ENCODE measurements at regions not wholly inside any gene's neighbourhood (a gene's known extent, or its start where the extent isn't known, plus 50 kb on each side); places are given as distances from the start of the nearest gene placed in this dataset.

GRCh38 chr3:40593351-40593750, 68.6 kb downstream of the ZNF621 start:
- TF ChIP-seq POLR2AphosphoS5 (IDR thresholded peaks at IDR 0.05; ENCODE audit: borderline replicate concordance, low read depth, low read length) (no peak), FOXP2 (optimal IDR thresholded peaks at IDR 0.05; ENCODE audit: control extremely low read depth, extremely low read length, insufficient read depth) (no peak), EZH2 (IDR thresholded peaks at IDR 0.05) (no peak)
- Histone ChIP-seq H3K9ac (ENCODE audit: insufficient read length) (no peak overlapping the region), H3K36me3 (ENCODE audit: insufficient read depth, low read length) (no peaks in the 10 kb centered on the region), H3K9me3 (ENCODE audit: low read depth, low read length) (no peaks in the 10 kb centered on the region), H3K4me3 (no peak overlapping the region), H3K27ac (peak overlapping the region; percentile 71; the same call in 1 of the 2 replicates)
- no peak for DNase-seq (ENCODE audit: low read depth, low spot score)

- no peaks in the 10 kb centered on the region for H3K9me3 ChIP-seq (ENCODE audit: low read depth, low read length)
- no peak overlapping the region for H3K27ac ChIP-seq
- DNase-seq (ENCODE audit: low read depth, low spot score): no peak
- TF ChIP-seq POLR2AphosphoS5 (IDR thresholded peaks at IDR 0.05; ENCODE audit: borderline replicate concordance, low read depth, low read length) (no peak), FOXP2 (optimal IDR thresholded peaks at IDR 0.05; ENCODE audit: control extremely low read depth, extremely low read length, insufficient read depth) (no peak), EZH2 (IDR thresholded peaks at IDR 0.05) (no peak)
- H3K36me3 ChIP-seq (ENCODE audit: insufficient read depth, low read length): no peaks in the 10 kb centered on the region
- no peak overlapping the region for H3K9ac ChIP-seq (ENCODE audit: insufficient read length)
- H3K4me3 ChIP-seq: no peak overlapping the region
These were observed 72.7 kb downstream of the ZNF621 start for GRCh38 chr3:40597441-40597840.

DNA sequence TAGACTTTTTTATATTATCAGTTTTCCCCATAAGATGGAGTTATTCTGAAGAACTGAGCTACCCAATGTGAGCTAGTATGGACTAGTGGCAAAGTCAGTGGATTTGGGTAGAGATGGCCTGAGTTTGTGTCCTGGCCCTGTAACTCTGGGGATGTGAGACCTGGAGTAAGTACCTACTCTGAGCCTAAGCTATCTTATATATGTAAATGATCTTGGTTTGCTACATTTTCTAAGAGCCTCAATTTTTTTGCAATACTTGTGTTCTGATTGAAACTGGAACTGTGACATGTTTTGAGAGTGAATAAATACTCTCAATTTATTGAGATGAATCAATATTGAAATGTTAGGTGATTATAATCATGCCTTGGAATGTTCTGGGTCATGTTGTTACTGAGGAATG, 73.6 kb downstream of the ZNF621 start:
- Histone ChIP-seq H3K9ac (ENCODE audit: insufficient read length) (no peak overlapping the region), H3K9me3 (ENCODE audit: low read depth, low read length) (no peaks in the 10 kb centered on the region), H3K36me3 (ENCODE audit: insufficient read depth, low read length) (no peaks in the 10 kb centered on the region), H3K4me3 (no peak overlapping the region), H3K27ac (no peak overlapping the region)
- DNase-seq (ENCODE audit: low read depth, low spot score): no peak
- no peak for TF ChIP-seq POLR2AphosphoS5 (IDR thresholded peaks at IDR 0.05; ENCODE audit: borderline replicate concordance, low read depth, low read length)
- no peak for TF ChIP-seq EZH2 (IDR thresholded peaks at IDR 0.05)

- TF ChIP-seq EZH2 (IDR thresholded peaks at IDR 0.05) (no peak), FOXP2 (optimal IDR thresholded peaks at IDR 0.05; ENCODE audit: control extremely low read depth, extremely low read length, insufficient read depth) (no peak), POLR2AphosphoS5 (IDR thresholded peaks at IDR 0.05; ENCODE audit: borderline replicate concordance, low read depth, low read length) (no peak)
- H3K4me3 ChIP-seq: no peak overlapping the region
- H3K36me3 ChIP-seq (ENCODE audit: insufficient read depth, low read length): no peaks in the 10 kb centered on the region
- H3K27ac ChIP-seq: no peak overlapping the region
- no peak overlapping the region for H3K9ac ChIP-seq (ENCODE audit: insufficient read length)
- H3K9me3 ChIP-seq (ENCODE audit: low read depth, low read length): no peaks in the 10 kb centered on the region
- no peak for DNase-seq (ENCODE audit: low read depth, low spot score)
These were observed 74.2 kb downstream of the ZNF621 start for GRCh38 chr3:40598962-40599361.

DNA sequence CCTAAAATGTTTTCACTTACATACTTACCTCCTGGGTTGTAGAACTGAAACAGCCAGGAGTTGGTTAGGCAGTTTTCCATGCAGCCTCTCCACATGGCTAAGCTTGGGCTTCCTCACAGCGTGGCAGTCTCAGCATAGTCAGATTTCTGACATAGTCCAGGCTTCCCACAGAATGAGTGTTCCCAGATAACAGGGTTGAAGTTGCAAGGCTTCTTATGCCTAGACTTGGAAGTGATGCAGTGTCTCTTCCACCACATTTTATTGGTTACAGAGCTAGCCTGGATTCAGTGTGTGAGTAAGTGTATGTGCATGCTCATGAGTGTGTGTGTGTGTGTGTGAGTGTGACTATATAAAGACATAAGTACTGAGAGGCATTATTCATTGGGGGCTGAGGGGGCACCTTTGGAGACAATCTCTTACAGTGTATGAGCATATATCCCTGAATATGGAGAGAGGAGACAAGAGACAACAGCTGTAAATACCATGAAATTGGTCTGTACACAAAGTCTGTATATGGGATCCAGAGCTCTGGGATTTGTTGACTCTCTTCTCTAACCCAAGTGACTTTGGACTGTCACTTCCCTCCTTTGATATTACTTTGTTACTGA, 78.1 kb downstream of the ZNF621 start:
- Histone ChIP-seq H3K36me3 (ENCODE audit: insufficient read depth, low read length) (no peaks in the 10 kb centered on the region), H3K27ac (no peak overlapping the region)

DNA sequence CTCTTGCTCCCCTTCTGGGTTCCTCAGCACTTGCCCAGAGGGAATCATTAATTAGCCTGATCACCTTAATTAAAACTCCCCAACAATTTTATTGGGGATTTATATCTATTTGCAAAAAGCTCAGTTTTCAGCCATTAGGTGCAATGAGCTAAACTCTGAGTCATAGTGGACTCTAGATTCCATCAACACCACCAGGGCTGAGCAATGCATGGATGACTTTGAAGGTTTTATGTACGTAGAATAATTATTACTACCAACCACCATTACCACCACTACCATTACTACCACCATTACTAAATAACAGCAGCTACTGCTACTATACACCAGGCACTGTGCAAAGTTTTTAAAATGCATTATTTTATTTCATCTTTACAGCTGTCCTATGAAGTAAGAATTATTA, 81.2 kb downstream of the ZNF621 start:
- no peaks in the 10 kb centered on the region for H3K9me3 ChIP-seq (ENCODE audit: low read depth, low read length)
- no peak for TF ChIP-seq FOXP2 (optimal IDR thresholded peaks at IDR 0.05; ENCODE audit: control extremely low read depth, extremely low read length, insufficient read depth)
- TF ChIP-seq POLR2AphosphoS5 (IDR thresholded peaks at IDR 0.05; ENCODE audit: borderline replicate concordance, low read depth, low read length): no peak
- no peak for TF ChIP-seq EZH2 (IDR thresholded peaks at IDR 0.05)
- H3K27ac ChIP-seq: no peak overlapping the region
- H3K9ac ChIP-seq (ENCODE audit: insufficient read length): no peak overlapping the region
- H3K36me3 ChIP-seq (ENCODE audit: insufficient read depth, low read length): no peaks in the 10 kb centered on the region
- no peak for DNase-seq (ENCODE audit: low read depth, low spot score)
- no peak overlapping the region for H3K4me3 ChIP-seq

More for the DNA sequence above, 78.1 kb downstream of the ZNF621 start:
- TF ChIP-seq FOXP2 (optimal IDR thresholded peaks at IDR 0.05; ENCODE audit: control extremely low read depth, extremely low read length, insufficient read depth) (no peak), EZH2 (IDR thresholded peaks at IDR 0.05) (no peak), POLR2AphosphoS5 (IDR thresholded peaks at IDR 0.05; ENCODE audit: borderline replicate concordance, low read depth, low read length) (no peak)
- no peak overlapping the region for H3K4me3 ChIP-seq
- no peak overlapping the region for H3K9ac ChIP-seq (ENCODE audit: insufficient read length)
- H3K9me3 ChIP-seq (ENCODE audit: low read depth, low read length): no peaks in the 10 kb centered on the region
- no peak for DNase-seq (ENCODE audit: low read depth, low spot score)

- no peak for TF ChIP-seq POLR2AphosphoS5 (IDR thresholded peaks at IDR 0.05; ENCODE audit: borderline replicate concordance, low read depth, low read length)
- no peak for TF ChIP-seq EZH2 (IDR thresholded peaks at IDR 0.05)
- no peak for TF ChIP-seq FOXP2 (optimal IDR thresholded peaks at IDR 0.05; ENCODE audit: control extremely low read depth, extremely low read length, insufficient read depth)
- Histone ChIP-seq H3K4me3 (no peak overlapping the region), H3K9me3 (ENCODE audit: low read depth, low read length) (no peaks in the 10 kb centered on the region), H3K27ac (no peak overlapping the region), H3K9ac (ENCODE audit: insufficient read length) (no peak overlapping the region), H3K36me3 (ENCODE audit: insufficient read depth, low read length) (no peaks in the 10 kb centered on the region)
- no peak for DNase-seq (ENCODE audit: low read depth, low spot score)
These were observed 83.3 kb downstream of the ZNF621 start for GRCh38 chr3:40608091-40608490.

GRCh38 chr3:40613306-40613705, 88.5 kb downstream of the ZNF621 start:
- DNase-seq (ENCODE audit: low read depth, low spot score): no peak
- Histone ChIP-seq H3K36me3 (ENCODE audit: insufficient read depth, low read length) (no peaks in the 10 kb centered on the region), H3K9ac (ENCODE audit: insufficient read length) (no peak overlapping the region), H3K4me3 (no peak overlapping the region), H3K27ac (no peak overlapping the region), H3K9me3 (ENCODE audit: low read depth, low read length) (no peaks in the 10 kb centered on the region)
- TF ChIP-seq FOXP2 (optimal IDR thresholded peaks at IDR 0.05; ENCODE audit: control extremely low read depth, extremely low read length, insufficient read depth): no peak

Data from SK-N-MC (cell line).